Peyer's patch (tissue), 4 donors: ENCODE measurements at regions not wholly inside any gene's neighbourhood (a gene's known extent, or its start where the extent isn't known, plus 50 kb on each side); places are given as distances from the start of the nearest gene placed in this dataset.

Experiments
- CTCF ChIP-seq, 6 experiments: fragments of 450-650 bp in 4 of 6; fragments of 200-600 bp in 2 of 6; sonication (generic) in 1 of 6; IDR thresholded peaks; one replicate each; pipeline ENCODE4 v1.5.1; 2017 to 2019; ENCODE audit warnings: antibody characterized with exemption in 6 of 6, mild to moderate bottlenecking in 3 of 6, moderate library complexity in 1 of 6
- POLR2A ChIP-seq, 2 donors: fragments of 450-650 bp; IDR thresholded peaks; one replicate each; pipeline ENCODE4 v1.5.1; 2017; ENCODE audit warnings: antibody characterized with exemption in 2 of 2, mild to moderate bottlenecking in 2 of 2, moderate library complexity in 2 of 2

DNA sequence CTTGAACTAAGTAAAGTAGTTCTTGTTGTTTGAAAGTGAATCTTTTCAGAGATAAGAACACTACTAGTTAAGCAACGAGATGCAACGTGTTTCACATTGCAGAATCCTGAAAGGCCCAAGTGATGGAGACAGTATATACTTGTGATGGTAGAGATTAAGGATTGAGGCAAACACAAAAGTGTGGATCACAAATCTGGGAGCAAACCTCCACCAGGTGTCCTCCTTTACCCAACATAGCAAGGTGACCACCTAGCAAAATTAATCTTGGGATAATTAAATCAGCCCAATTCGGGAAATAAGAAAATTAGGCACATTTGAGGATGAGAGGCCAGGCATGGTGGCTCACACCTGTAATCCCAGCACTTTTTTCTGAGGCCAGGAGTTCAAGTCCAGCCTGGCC lies 563.9 kb downstream of the DACH1 start:
- TF ChIP-seq POLR2A (IDR thresholded peaks at IDR 0.05) (no peak), CTCF (IDR thresholded peaks at IDR 0.05) (peak in 2 of 6 experiments; percentile 24 to 28)
